GM18858 (cell line): ENCODE measurements at regions not wholly inside any gene's neighbourhood (a gene's known extent, or its start where the extent isn't known, plus 50 kb on each side); places are given as distances from the start of the nearest gene placed in this dataset.

Experiments
- ATAC-seq: cut with Tn5 transposase; IDR thresholded peaks from one replicate; pipeline ENCODE4 v1.9.1; 2021; ENCODE audit not compliant: unreplicated experiment

DNA sequence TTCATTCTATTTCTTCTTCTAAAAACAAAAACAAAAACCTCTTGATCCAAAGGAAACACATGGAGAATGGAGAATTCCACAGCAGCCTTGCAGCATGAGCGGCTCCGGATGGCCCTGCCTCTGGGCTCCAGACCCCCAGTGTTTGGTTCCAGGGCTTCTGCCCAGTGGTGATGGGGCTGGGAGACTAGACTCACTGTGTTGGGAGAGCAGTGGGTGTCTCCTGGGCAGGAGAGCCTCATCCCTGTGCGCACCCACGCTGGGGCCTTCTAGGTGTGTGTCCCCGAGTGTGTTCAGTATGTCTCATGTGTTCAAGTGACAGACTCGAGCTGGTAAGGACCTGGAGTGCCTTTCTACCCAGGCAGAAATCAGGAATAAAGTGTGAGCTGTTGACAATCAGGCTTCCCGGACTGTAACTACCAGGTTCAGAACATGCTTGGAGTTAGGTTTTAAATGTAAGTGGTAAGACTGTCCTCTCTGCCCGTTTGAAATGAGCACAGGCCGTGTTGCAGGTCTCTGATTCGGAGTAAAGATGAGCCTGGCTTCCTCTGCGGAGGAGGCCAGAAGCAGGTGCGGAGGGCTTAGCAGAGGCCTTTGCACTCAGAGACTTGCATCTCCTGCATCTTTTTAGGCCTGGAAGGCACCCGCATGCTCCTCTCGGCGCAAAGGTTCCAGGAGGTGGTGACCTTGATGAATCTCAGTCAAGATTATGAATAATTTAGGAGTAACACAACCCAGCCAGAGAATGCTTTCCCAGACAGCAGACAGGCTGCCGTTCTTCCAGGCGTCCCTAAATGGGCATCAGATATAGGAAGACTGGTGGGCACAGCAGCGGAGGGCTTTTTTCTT is 253.6 kb downstream of the CDH26 start:
- ATAC-seq: no peak

DNA sequence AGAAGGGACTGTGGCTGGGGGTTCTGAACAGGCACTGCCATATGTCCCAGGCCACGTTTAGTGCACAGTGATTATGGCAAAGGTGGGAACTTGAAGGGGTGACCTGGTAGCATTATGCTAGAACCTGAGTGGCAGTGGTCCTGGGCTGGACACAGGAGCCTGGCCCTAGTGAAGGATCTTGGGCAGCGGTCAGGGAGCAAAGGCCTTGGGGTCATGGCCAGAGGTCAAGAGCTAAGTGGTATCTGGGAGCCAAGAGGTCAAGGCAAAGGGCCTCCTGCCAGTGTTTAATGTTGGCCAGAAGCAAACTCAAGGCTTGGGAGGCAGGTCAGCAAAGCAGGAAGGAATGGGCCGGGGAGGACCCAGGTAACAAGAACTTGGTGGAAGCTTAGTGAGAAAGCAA is 254.5 kb downstream of the CDH26 start:
- ATAC-seq: no peak

DNA sequence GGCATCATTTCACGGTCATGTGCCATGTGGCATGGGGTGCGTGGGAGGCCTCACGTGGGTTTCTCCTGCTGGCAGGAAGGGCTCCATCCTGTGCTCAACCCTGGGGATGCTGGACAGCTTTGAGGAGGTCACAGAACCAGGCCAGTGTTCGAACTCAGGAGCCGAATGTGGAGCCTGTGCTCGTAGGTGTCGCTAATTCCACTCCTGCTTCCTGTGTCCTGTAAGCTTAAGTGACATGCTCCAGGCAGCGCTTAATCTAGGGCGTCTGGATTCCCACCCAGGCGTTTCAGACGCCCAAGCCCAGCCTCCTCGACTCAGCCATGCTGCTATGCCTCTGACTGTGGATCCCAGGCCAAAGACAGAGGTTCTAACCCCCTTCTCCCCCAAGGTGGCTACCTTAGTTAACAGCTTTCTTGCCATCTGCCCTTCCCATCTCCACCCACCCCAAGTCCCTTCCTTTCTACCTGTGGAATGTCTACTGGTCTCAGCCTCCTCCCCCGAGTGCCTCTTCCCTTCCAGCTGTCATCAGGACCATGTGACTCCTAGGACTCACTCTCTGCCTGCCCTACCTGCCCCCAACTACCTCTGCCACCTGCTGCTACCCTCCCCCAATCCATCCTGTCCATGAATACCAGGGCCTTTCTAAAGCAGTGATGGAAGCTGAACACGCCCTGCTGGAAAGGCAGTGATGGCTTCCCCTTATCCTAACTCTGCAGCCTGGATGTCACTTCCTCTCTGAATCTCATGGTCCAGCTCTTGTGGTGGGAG is 255.1 kb downstream of the CDH26 start:
- no peak for ATAC-seq

DNA sequence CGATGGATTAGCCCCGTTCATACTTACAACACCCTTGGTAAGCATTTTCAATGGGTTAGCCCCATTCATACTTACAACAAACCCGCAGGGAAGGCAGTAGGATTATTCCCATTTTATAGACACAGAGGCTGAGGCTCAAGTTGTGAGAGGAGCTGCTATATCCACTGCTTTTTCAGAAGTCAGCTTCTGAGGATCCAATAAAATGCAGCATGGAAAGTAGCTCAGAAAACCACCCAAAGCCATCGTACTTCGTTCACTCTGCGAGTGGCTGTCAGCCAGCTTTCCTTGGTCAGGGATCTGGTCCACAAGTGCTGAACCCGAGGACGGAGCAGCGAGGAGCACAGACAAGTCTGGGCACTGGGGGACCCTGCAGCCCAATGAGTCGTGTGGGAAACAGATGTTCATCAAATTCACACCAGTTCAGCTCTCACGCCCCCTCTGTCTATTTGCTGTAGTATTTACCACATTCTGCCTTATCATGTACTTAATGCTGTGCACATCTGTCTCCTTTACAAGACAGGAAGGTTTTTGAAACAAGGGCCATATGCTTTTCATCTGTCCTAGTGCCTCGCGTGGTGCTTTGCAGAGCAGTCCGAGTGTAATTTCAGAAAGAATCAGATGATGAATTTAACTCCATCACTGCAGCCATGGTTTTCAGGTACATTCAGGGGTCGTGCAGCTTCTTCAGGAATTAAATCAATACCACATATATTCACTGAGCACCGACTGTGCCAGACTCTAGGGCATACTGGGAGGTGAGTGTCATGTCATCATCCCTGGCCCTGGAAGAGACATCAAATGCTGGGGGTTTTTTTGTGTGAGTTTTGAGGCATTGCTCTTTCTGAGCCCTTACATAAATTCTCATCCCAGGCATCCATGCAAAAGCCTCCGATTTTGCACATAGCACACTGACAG is 256.9 kb downstream of the CDH26 start:
- no peak for ATAC-seq

DNA sequence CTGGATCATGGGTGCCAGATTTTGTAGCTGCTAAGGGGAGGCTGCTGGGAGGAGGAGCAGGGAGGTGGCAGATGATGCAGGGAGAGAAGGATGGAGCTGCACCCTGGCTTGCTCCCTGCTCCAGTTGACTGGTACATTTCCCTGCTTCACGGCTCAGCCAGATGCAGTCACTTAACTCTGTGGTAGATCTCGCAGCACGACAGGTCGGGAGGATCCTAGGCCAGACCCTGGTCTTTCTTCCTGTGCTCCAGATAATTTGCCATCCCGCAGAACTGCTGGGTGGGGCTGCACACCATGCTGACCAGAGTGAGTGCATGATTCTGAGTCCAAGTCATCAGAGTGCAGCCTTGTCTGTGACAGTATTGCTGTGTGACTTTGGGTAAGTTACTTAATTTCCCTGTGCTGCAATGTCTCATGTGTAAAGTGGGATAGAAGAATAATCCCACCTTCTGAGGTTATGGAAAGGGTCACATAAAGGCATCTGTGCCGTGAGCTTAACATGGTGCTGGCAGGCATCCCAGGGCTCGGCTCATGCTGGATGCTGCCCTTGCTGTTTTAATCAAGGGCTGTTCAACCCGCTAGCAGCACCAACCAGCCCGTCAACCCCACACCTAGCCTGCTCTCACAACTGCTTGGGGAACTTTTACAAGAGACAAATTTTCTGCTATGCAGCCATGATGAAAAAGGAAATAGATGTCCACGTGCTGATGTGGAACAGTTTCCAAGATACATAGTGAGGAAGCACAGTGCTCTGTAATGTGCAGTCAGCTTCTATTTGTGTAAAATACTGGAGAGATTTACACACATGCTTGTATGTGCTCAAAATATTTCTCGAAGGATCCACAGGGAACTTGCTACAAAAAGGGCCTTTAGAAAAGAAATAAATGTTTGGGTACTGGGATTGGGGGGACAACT is 257.9 kb downstream of the CDH26 start:
- no peak for ATAC-seq

DNA sequence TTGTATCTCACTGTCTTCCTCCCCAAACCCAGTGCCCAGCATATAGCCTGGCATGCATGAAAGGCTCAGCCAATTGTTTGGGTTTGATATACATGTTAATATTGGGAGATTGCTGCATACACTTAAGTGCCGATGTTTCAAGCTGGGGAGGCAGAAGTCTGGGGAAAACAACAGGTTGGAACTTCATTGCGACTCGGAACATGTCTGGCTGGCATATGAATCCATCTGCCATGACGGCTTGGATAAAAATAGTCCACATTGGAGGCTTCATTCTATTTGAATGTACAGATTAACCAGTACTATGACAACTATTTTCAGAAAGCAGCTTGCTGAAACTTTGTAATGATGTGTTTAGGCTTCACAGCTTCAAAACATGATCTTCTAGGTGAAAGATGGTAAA is 261.0 kb downstream of the CDH26 start:
- ATAC-seq: no peak

DNA sequence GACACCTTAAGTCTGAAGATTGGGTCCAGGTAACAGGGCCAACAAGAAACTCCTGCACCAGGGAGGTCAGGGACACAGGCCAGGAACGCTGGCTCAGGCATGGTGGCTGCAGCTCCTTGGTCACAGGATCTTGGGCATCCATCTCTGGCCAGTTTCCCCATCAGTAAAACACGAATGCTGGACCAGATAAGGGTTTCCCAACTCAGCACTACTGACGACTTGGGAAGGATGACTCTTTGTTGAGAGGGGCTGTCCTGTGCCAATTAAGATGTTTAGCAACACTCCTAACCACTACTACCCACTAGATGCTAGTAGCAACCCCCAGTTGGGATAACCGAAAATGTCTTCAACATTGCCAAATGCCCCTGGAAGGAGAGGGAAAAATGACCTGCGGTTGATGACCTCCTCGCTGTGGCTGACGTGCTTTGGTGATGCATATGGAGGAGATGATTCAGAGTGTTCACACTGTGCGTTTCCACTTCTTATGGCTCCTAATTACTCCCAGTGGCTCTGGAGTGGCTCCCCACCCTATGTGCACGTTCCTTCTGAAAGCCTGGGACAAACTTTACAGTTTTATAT is 261.9 kb downstream of the CDH26 start:
- no peak for ATAC-seq

DNA sequence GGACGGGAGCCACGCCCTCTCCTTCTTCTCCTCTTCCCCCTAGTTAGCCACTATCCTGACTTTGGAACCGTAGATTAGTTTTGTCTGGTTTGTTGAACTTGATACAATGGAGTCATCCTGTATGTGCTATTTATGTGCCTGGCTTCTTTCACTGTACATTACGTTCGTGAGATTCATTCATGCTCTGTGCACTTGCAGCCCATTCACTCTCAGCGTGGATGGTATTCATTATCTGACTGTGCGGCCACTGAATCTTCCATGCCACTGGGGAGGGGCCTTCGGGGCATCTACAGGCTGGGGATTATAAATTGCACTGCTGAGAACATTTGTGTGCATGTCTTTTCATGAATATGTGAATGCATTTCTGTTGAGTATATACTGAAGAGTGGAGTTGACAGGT is 262.5 kb downstream of the CDH26 start:
- ATAC-seq: no peak

DNA sequence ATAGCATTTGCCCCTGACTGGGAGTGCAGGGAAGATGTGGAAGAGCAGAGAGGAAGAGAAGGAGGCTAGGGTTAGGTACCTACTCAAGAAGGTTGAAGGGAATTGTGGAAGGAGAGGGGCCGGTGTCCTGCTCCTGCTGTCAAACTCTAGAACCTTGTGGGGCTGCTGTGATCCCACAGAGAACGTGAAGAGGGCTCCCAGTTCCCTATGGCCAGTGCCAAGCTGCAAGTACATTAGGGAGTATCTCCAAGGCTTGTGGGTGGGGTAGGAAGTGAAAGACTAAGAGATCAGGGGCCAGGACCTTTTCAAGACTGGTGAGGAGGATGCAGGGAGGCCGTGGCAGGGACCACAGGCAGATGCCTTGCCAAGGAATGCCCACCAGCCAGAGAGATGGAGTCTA is 263.4 kb downstream of the CDH26 start:
- ATAC-seq: no peak

DNA sequence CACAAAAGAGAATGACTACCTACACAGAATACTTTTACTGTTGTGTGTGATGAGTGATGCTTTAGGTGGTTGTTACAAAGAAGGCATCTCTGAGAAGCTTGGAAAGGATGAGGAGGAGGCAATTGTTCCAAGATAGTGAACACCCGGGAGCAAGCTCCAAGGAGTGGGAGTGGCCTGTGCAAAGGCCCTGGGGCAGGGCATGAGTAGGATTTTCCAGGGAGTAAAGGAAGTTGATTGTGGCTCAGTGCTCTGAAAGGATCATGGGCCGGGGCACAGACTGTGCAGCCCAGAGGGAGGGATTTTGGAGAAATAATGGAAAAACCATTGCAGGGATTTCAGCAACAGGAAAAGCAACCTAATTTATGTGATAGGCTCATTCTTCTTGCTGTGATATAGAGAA is 264.3 kb downstream of the CDH26 start:
- no peak for ATAC-seq

DNA sequence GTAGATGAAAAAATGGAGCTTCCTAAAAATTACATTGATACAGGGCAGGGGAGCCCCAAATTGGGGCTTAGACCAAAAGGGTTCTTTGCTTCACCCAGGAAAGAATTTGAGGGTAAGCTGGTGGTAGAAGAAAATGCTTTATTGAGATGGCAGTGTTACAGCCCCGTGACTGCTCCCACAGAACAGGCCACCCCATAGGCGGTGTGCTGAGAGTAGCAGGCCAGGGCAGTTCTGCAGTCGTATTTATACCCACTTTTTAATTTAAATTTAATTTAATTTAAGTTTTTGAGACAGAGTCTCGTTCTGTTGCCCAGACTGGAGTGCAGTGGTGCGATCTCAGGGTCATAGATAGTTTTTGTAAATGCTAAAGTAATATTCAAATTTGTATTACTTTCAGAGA is 265.0 kb downstream of the CDH26 start:
- ATAC-seq: no peak

DNA sequence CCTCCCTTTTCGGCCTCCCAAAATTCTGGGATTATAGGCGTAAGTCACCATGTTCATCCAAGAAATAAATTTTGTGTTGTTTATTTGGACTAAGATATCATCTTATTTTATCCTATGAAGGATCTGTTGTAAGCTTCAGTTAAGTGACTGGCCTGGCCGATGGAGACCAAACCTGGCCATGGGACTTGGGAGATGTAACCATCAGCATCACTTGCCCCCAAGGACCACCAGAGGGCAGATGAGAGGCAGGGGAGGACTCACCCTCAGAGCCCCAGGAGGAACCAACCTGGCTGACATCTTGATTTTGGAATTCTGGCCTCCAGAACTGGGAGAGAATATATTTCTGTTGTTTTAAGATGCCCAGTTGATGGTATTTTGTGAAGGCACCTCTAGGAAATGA is 266.7 kb downstream of the CDH26 start:
- ATAC-seq: no peak

DNA sequence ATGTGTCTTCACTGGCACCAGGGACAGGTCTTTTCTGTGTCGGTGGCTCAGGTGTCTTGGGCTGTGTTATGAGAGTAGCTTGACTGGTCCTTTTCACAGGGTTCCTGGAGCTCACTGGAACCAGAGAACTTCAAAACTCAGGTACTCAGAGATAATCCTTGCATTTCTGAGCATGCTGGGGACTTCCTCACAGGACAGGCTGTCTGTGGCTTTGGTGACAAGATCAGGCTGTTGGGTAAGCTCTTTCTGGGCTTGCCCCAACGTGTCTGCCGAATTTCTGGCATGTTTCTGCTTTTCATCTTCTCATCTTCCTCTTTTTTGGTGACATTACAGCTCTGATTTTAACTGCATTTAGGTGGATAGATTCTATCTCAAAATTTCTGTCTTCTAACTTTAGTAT is 270.0 kb downstream of the CDH26 start:
- ATAC-seq: no peak

DNA sequence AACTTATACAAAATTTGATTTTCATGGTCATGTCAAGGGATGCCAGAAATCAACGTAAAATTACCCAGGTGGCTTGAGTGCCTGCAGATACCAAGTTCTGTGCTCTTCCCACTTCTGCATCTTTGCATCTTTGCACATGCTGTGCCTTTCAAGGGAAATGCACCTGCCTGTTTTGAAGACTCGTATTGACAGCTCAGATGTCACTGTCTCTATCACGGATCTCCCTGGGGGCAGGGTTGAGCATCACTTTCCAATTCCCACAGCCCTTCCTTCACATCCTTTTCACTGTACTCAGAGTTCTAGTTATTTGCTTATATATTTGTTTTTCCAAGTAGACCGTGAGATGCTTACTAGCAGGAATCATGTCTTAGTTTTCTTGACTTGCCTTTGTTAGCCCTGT is 274.2 kb downstream of the CDH26 start:
- no peak for ATAC-seq

DNA sequence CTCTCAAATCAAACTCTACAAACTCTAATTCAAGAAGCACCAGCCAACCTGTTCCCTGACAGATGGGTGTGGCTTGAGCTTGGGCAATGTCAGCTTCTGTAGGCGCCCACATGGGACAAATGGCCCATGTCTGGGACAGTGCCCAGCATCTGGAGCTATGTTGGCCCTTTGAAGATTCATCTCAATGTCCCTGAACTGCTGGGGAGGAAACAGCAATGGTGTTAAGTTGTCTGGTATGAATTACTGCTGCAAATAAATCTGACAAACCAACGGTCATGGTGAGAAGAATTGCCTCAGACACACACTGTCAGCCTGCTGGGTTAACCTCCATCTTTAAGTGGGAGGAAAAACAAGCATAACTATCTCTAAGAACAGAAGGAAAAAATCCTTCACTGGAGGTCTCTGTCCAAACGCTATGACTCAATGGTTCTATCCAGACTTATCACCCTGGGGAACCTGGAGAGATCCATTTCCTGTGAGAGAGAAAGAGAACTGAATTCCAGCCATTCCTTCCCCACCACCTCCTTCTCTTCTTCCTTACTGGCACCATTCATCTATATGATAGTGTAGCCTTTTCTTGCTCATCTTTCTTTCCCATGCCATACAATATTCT is 274.9 kb downstream of the CDH26 start:
- ATAC-seq: no peak

DNA sequence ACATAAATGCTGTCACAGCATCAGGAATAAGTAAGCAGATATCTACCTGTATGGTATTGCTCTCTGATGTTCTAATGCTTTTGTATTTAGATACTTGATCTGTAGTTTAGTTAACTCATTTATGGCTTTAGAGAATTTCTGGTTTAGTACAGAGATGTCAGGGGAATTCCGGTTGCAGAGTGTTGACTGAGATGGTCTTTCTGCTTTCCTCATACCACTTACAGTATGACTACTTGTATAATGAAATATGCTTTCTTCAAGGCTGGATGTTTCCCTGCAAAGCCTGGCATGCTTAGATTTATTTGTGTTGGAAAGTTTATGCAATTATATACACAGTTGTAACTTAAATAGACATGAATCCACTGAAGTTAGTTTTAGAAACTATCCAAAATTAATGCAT is 278.4 kb downstream of the CDH26 start:
- ATAC-seq: no peak

DNA sequence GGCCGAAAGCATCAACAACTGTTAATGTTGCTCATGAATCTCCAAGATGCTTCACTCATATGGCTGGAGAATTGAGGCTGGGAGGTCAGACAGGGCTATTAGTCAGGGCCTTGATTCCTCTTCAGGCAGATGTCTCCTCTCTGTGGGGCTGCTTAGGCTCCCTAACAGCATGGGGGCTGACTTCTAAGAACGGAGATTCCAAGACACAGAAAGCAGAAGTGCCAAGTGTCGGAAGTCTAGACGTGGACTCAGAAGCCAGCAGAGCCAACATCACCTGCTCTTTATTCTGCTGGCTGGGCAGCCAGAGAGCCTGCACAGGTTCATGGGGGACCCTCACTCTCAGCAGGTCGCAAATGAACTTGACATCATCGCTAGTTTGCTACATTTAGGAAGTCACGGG is 279.8 kb downstream of the CDH26 start:
- ATAC-seq: no peak

DNA sequence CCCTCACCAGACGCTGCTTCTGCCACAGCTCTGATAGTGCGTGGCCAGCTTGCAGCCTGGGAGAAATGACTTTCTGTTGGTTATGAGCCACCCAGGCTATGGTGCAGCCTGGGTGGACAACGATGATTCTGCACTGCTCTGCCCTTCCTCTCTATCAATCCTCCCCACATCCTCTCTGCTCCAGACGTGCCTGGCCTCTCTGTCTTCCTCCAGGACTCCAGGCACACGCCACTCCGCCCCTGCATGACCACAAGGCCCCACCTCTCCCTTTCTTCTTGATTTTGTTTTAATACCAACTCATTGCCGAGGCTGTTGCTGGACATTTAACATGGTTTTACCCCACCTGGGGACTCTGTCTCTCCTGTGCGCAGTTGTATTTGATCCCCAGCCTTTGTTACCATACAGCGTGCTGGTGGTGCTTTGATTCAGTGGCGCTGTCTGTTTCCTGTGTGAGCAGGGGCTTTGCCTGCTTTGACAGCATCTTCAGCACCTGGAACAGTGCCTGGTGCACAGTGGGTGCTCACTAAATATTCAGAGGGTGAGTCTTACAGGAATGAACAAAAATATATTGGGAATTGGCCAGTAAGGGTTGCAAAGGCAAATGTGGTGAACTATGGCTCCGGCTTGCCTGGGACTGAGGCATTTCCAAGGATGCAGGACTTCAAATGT is 280.9 kb downstream of the CDH26 start:
- ATAC-seq: no peak

DNA sequence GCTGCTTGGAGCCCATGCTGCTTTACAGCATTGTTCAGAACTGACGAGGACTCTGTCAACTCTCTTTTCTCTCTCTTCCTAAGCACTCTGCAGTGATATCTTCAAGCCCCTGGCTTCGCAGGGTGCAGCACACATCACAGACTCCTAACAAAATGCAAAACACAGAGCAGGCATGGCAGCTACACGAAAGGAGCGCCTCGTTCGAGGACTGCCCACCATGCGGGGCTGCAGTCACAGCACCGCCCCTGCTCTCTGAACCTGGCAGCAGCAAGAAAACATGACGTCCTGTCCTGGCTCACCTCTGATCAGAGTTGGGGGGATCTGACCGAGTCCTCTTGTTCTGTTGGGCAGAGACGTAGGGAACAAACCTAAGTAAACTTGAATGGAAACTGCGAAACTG is 281.7 kb downstream of the CDH26 start:
- no peak for ATAC-seq
